Endothelial cell (in vitro differentiated cells): ENCODE measurements at regions not wholly inside any gene's neighbourhood (a gene's known extent, or its start where the extent isn't known, plus 50 kb on each side); places are given as distances from the start of the nearest gene placed in this dataset.

Experiments
- DNase-seq: peaks from one replicate; pipeline ENCODE4 v3.0.0; 2021; ENCODE audit warnings: low spot score
- H3K27ac Mint-ChIP-seq: one replicate; pipeline ENCODE4 v1.8.0; 2021; ENCODE audit warnings: mixed read lengths, inconsistent platforms; ENCODE audit not compliant: unreplicated experiment
- H3K27me3 Mint-ChIP-seq: one replicate; pipeline ENCODE4 v1.8.0; 2021; ENCODE audit warnings: mild to moderate bottlenecking, moderate library complexity, mixed read lengths, inconsistent platforms; ENCODE audit not compliant: unreplicated experiment
- H3K36me3 Mint-ChIP-seq: one replicate; pipeline ENCODE4 v1.8.0; 2021; ENCODE audit warnings: mild to moderate bottlenecking, low read depth, mixed read lengths, inconsistent platforms; ENCODE audit not compliant: unreplicated experiment
- H3K4me1 Mint-ChIP-seq: one replicate; pipeline ENCODE4 v1.8.0; 2021; ENCODE audit warnings: mild to moderate bottlenecking, mixed read lengths, inconsistent platforms; ENCODE audit not compliant: unreplicated experiment
- H3K4me3 Mint-ChIP-seq: one replicate; pipeline ENCODE4 v1.8.0; 2021; ENCODE audit warnings: mild to moderate bottlenecking, mixed read lengths, inconsistent platforms; ENCODE audit not compliant: unreplicated experiment
- H3K9me3 Mint-ChIP-seq: one replicate; pipeline ENCODE4 v1.8.0; 2021; ENCODE audit warnings: mixed read lengths, inconsistent platforms; ENCODE audit not compliant: unreplicated experiment
- CTCF ChIP-seq: fragments of 200-600 bp; sonication (generic); IDR thresholded peaks from one replicate; pipeline ENCODE4 v1.5.0; 2021; ENCODE audit warnings: antibody characterized with exemption; ENCODE audit not compliant: unreplicated experiment

GRCh38 chr14:43872222-43872621 lies 634.9 kb downstream of the FSCB start:
- no peak for DNase-seq
- Mint-ChIP-seq H3K27ac (no peak overlapping the region), H3K27me3 (peaks cover 7% of the 10 kb centered on the region), H3K36me3 (no peaks in the 10 kb centered on the region), H3K9me3 (no peaks in the 10 kb centered on the region), H3K4me3 (no peak overlapping the region), H3K4me1 (peaks cover 6% of the 10 kb centered on the region)
- TF ChIP-seq CTCF = no peak

- Mint-ChIP-seq H3K36me3 (no peaks in the 10 kb centered on the region), H3K9me3 (no peaks in the 10 kb centered on the region), H3K27ac (no peak overlapping the region), H3K4me1 (no peaks in the 10 kb centered on the region), H3K4me3 (no peak overlapping the region), H3K27me3 (no peaks in the 10 kb centered on the region)
- no peak for TF ChIP-seq CTCF
- no peak for DNase-seq
Measured at GRCh38 chr14:43858981-43859380, 648.1 kb downstream of the FSCB start.

- no peaks in the 10 kb centered on the region for H3K9me3 Mint-ChIP-seq
- no peak overlapping the region for H3K27ac Mint-ChIP-seq
- no peak overlapping the region for H3K4me3 Mint-ChIP-seq
- H3K36me3 Mint-ChIP-seq = no peaks in the 10 kb centered on the region
- no peaks in the 10 kb centered on the region for H3K4me1 Mint-ChIP-seq
- no peak for TF ChIP-seq CTCF
- DNase-seq = no peak
- H3K27me3 Mint-ChIP-seq = no peaks in the 10 kb centered on the region
Measured at GRCh38 chr14:43855556-43855955, 651.5 kb downstream of the FSCB start.

GRCh38 chr14:43853541-43853940 lies 653.5 kb downstream of the FSCB start:
- Mint-ChIP-seq H3K9me3 (no peaks in the 10 kb centered on the region), H3K27me3 (no peaks in the 10 kb centered on the region), H3K36me3 (no peaks in the 10 kb centered on the region), H3K27ac (no peak overlapping the region), H3K4me1 (no peaks in the 10 kb centered on the region), H3K4me3 (no peak overlapping the region)
- no peak for TF ChIP-seq CTCF
- no peak for DNase-seq

- no peak for TF ChIP-seq CTCF
- peaks cover 2% of the 10 kb centered on the region for H3K27me3 Mint-ChIP-seq
- H3K36me3 Mint-ChIP-seq = no peaks in the 10 kb centered on the region
- no peaks in the 10 kb centered on the region for H3K4me1 Mint-ChIP-seq
- no peak for DNase-seq
- no peak overlapping the region for H3K4me3 Mint-ChIP-seq
- H3K27ac Mint-ChIP-seq = no peak overlapping the region
- H3K9me3 Mint-ChIP-seq = no peaks in the 10 kb centered on the region
Measured at GRCh38 chr14:43803076-43803689, 703.9 kb downstream of the FSCB start.
